K562 (cell line): ENCODE measurements at regions not wholly inside any gene's neighbourhood (a gene's known extent, or its start where the extent isn't known, plus 50 kb on each side); places are given as distances from the start of the nearest gene placed in this dataset.

Experiments used
- ATAC-seq: fragments of 200-7000 bp; cut with Tn5 transposase; 3 replicates; pipeline ENCODE4 v1.9.1; 2020; ENCODE audit warnings: moderate library complexity
- BruUV-seq: library from RNA; stranded (reverse); fragments of 400-500 nt; replicated peaks from 2 replicates; lab custom pipeline; 2021; lab: Mats Ljungman, UMichigan
- CTCF ChIA-PET: fragments of 300-600 bp; formaldehyde crosslinking; extraction: SDS; loops from one replicate; lab custom pipeline; 2021; ENCODE audit warnings: low intra/inter-chr PET ratio; lab: Yijun Ruan, JAX
- POLR2A ChIA-PET: fragments of 300-600, 350-650 bp; sonication (Branson Sonifier 250); formaldehyde crosslinking; extraction: SDS; loops from one replicate; lab custom pipeline; 2021; ENCODE audit warnings: antibody characterized with exemption, inconsistent platforms; lab: Yijun Ruan, JAX
- DNase-seq, 4 experiments: peaks; one replicate each; pipeline versions ENCODE4 v3.0.0 to v3.0.0-alpha.2; 2011 to 2018; ENCODE audit warnings: low spot score in 3 of 4, mixed read lengths in 3 of 4; ENCODE audit errors: extremely low read depth in 1 of 4
- FAIRE-seq: peaks from 2 replicates; lab custom pipeline; 2011; peaks lifted over from hg19 to GRCh38; lab: Jason Lieb, UNC
- H2AFZ ChIP-seq: 2 replicates; pipeline ENCODE4 v1.6.0; 2011; ENCODE audit warnings: low read depth, low read length, control low read depth, inconsistent platforms
- H3K27ac ChIP-seq: fragments of 200-600 bp; 3 replicates; pipeline ENCODE4 v1.8.0; 2011; ENCODE audit warnings: low read depth, mild to moderate bottlenecking, control low read depth, inconsistent platforms, low read length, moderate library complexity, mixed read lengths; ENCODE audit errors: extremely low read depth
- H3K27me3 ChIP-seq, 2 experiments: fragments of 300-600 bp in 1 of 2; 2 replicates in 1 of 2; 3 replicates in 1 of 2; pipeline versions ENCODE4 v1.6.0 to v1.8.0; 2011; ENCODE audit warnings: inconsistent platforms in 2 of 2, low read length in 2 of 2, mild to moderate bottlenecking in 1 of 2, mixed read lengths in 1 of 2, moderate library complexity in 1 of 2; ENCODE audit not compliant: control insufficient read depth in 2 of 2, insufficient read depth in 2 of 2
- H3K36me3 ChIP-seq: fragments of 300-600 bp; 3 replicates; pipeline ENCODE4 v1.8.0; 2011; ENCODE audit warnings: mild to moderate bottlenecking, low read length, inconsistent platforms; ENCODE audit not compliant: control insufficient read depth, insufficient read depth
- H3K4me1 ChIP-seq, 2 experiments: fragments of 200-600 bp in 1 of 2; replicated peaks in 1 of 2; 2 replicates in 1 of 2; 3 replicates in 1 of 2; pipeline versions ENCODE4 v1.5.1 to v1.8.0; 2011; ENCODE audit warnings: inconsistent platforms in 2 of 2, low read length in 2 of 2, mild to moderate bottlenecking in 1 of 2, mixed read lengths in 1 of 2, moderate library complexity in 1 of 2; ENCODE audit not compliant: control insufficient read depth in 2 of 2, insufficient read depth in 2 of 2
- H3K4me2 ChIP-seq: 2 replicates; pipeline ENCODE4 v1.6.1; 2011; ENCODE audit warnings: low read length, control low read depth, inconsistent platforms, mixed read lengths; ENCODE audit not compliant: insufficient read depth
- H3K4me3 ChIP-seq: fragments of 200-600 bp; sonication (generic), shearing (Covaris generic); 2 replicates; pipeline ENCODE4 v1.5.1; 2016; ENCODE audit warnings: control low read depth, inconsistent platforms
- H3K79me2 ChIP-seq: fragments of 200-600 bp; 3 replicates; pipeline ENCODE4 v1.8.0; 2011; ENCODE audit warnings: low read length, inconsistent platforms; ENCODE audit not compliant: control insufficient read depth, insufficient read depth
- H3K9ac ChIP-seq, 2 experiments: 2 replicates each; pipeline versions ENCODE4 v1.6.0 to v1.6.1; 2011; ENCODE audit warnings: low read depth in 2 of 2, low read length in 2 of 2, control low read depth in 1 of 2, inconsistent platforms in 1 of 2, mild to moderate bottlenecking in 1 of 2, mixed read lengths in 1 of 2; ENCODE audit not compliant: insufficient read depth in 1 of 2
- H3K9me1 ChIP-seq: one replicate; pipeline ENCODE4 v1.6.0; 2011; ENCODE audit warnings: inconsistent platforms, mild to moderate bottlenecking, low read length, moderate library complexity; ENCODE audit not compliant: control insufficient read depth, insufficient read depth
- H3K9me3 ChIP-seq: replicated peaks from 2 replicates; pipeline ENCODE4 v1.5.1; 2011; ENCODE audit warnings: low read depth, low read length, inconsistent platforms; ENCODE audit not compliant: control insufficient read depth, insufficient read depth
- H4K20me1 ChIP-seq: replicated peaks from 2 replicates; pipeline ENCODE4 v1.6.1; 2011; ENCODE audit warnings: low read length, inconsistent platforms, mixed read lengths; ENCODE audit not compliant: control insufficient read depth, insufficient read depth
- ARID2 ChIP-seq: fragments of 450-650 bp; IDR thresholded peaks from 2 replicates; pipeline ENCODE4 v1.6.1; 2017; ENCODE audit warnings: antibody characterized with exemption, mild to moderate bottlenecking
- ELF1 ChIP-seq: fragments of 200-800 bp; sonication (Bioruptor generic); IDR thresholded peaks from 2 replicates; pipeline ENCODE4 v1.6.1; 2016; ENCODE audit warnings: missing genetic modification characterization, missing compliant biosample characterization
- ELF4 ChIP-seq: fragments of 450-650 bp; formaldehyde crosslinking; IDR thresholded peaks from 2 replicates; pipeline ENCODE4 v1.4.0; 2022; ENCODE audit warnings: missing genetic modification characterization
- ERF ChIP-seq: fragments of 450-650 bp; formaldehyde crosslinking; IDR thresholded peaks from 2 replicates; pipeline ENCODE4 v1.4.0; 2020; ENCODE audit warnings: mild to moderate bottlenecking, mixed read lengths
- GABPB2 ChIP-seq: fragments of 250-450 bp; sonication (Bioruptor Pico); conservative IDR thresholded peaks from 2 replicates; pipeline ENCODE4 v1.5.1; 2021; ENCODE audit warnings: mild to moderate bottlenecking
- GTF3C2 ChIP-seq: IDR thresholded peaks from 3 replicates; pipeline ENCODE4 v1.6.1; 2011; ENCODE audit warnings: borderline replicate concordance, mild to moderate bottlenecking, moderate library complexity; ENCODE audit not compliant: insufficient read length; ENCODE audit errors: extremely low read depth
- ILK ChIP-seq: fragments of 450-650 bp; IDR thresholded peaks from 2 replicates; pipeline ENCODE4 v1.6.1; 2016; ENCODE audit warnings: missing genetic modification characterization, low read depth, mild to moderate bottlenecking, missing compliant biosample characterization, moderate library complexity, borderline replicate concordance
- JUN ChIP-seq, 2 experiments: sonication (generic) in 1 of 2; formaldehyde crosslinking in 1 of 2; IDR thresholded peaks; 2 replicates each; pipeline versions ENCODE4 v1.6.1 to v1.8.0; 2012 to 2022; ENCODE audit warnings: borderline replicate concordance in 2 of 2, mild to moderate bottlenecking in 2 of 2, improper control_type of control experiment in 1 of 2, low read depth in 1 of 2, low read length in 1 of 2, missing genetic modification reagents in 1 of 2
- KLF6 ChIP-seq: fragments of 250-450 bp; sonication (Bioruptor Pico); IDR thresholded peaks from 2 replicates; pipeline ENCODE4 v1.4.0; 2020; ENCODE audit warnings: mild to moderate bottlenecking, moderate library complexity, borderline replicate concordance
- MITF ChIP-seq: IDR thresholded peaks from 2 replicates; pipeline ENCODE4 v1.6.1; 2014; ENCODE audit warnings: antibody characterized with exemption
- NCOA4 ChIP-seq: fragments of 450-650 bp; IDR thresholded peaks from 2 replicates; pipeline ENCODE4 v1.6.1; 2018; ENCODE audit warnings: mild to moderate bottlenecking; ENCODE audit not compliant: partially characterized antibody
- NFXL1 ChIP-seq: fragments of 450-650 bp; formaldehyde crosslinking; IDR thresholded peaks from 2 replicates; pipeline ENCODE4 v1.4.0; 2021; ENCODE audit warnings: mild to moderate bottlenecking
- SAP30 ChIP-seq: fragments of 200-600 bp; sonication (generic); IDR thresholded peaks from 2 replicates; pipeline ENCODE4 v1.6.1; 2012; ENCODE audit warnings: borderline replicate concordance, low read depth, mild to moderate bottlenecking, moderate library complexity, low read length, control low read depth, inconsistent platforms; ENCODE audit not compliant: insufficient read depth, poor library complexity, severe bottlenecking
- SREBF2 ChIP-seq: sonication (generic); formaldehyde crosslinking; IDR thresholded peaks from 2 replicates; pipeline ENCODE4 v1.4.0; 2020; ENCODE audit warnings: mild to moderate bottlenecking, missing genetic modification reagents
- TCF3 ChIP-seq: sonication (generic); formaldehyde crosslinking; IDR thresholded peaks from 2 replicates; pipeline ENCODE4 v1.4.0; 2020; ENCODE audit warnings: mild to moderate bottlenecking, missing genetic modification reagents
- ZNF146 ChIP-seq: IDR thresholded peaks from one replicate; pipeline ENCODE4 v1.6.1; 2018; ENCODE audit warnings: missing compliant biosample characterization; ENCODE audit not compliant: unreplicated experiment
- WGBS: fragments of 100-300 bp; shearing (Covaris generic); methylation state at CpG from one replicate; pipeline ENCODE4 v1.1.6; 2016; ENCODE audit warnings: low coverage, mixed read lengths; ENCODE audit not compliant: insufficient coverage; ENCODE audit errors: missing lambda C conversion rate; 5-methylcytosine and 5-hydroxymethylcytosine counted together
- in situ Hi-C: fragments of 300-500 bp; cut with MboI; formaldehyde crosslinking; loops from 4 replicates; pipeline ENCODE4 v1.15.0; 2018; ENCODE audit warnings: inconsistent platforms, mixed read lengths
- intact Hi-C: fragments of 100-400 bp; cut with micrococcal nuclease; formaldehyde crosslinking; loops from 2 replicates; pipeline ENCODE4 v1.14.2; 2022
- TF ChIP-seq, protein P1 (sequence below): fragments of 250-450 bp; sonication (Bioruptor Pico); IDR thresholded peaks from 2 replicates; pipeline ENCODE4 v1.9.0; 2021; ENCODE audit warnings: mild to moderate bottlenecking
- TF ChIP-seq, protein P2 (sequence below): IDR thresholded peaks from 2 replicates; pipeline ENCODE4 v1.6.1; 2011; ENCODE audit not compliant: insufficient read length; ENCODE audit errors: extremely low read depth

GRCh38 chr5:87127426-87127825, 140.3 kb upstream of the RASA1 start:
- intact Hi-C loops (no loop called here), in situ Hi-C loops (no loop called here)
- ChIA-PET POLR2A (interaction anchor here (1.6 kb wide), 1 partner anchor 11 kb away, joined by 3 read pairs; no protein-coding TSS in a partner anchor), CTCF (no interaction called here)
- H3K79me2 ChIP-seq: no peaks in the 10 kb centered on the region
- no peaks in the 10 kb centered on the region for H4K20me1 ChIP-seq
- no peak overlapping the region for H3K27ac ChIP-seq
- H3K36me3 ChIP-seq: no peaks in the 10 kb centered on the region
- H3K9ac ChIP-seq: no peak overlapping the region
- H3K4me2 ChIP-seq: no peak overlapping the region
- DNase-seq (no peak), FAIRE-seq (no peak), ATAC-seq (no peak)
- no peak overlapping the region for H3K4me3 ChIP-seq
- BruUV-seq: no TSS peak
- no peaks in the 10 kb centered on the region for H3K9me3 ChIP-seq
- H2AFZ ChIP-seq: peak overlapping the region; percentile 37; the same call in 1 of the 2 replicates
- no peaks in the 10 kb centered on the region for H3K9me1 ChIP-seq
- no peaks in the 10 kb centered on the region for H3K27me3 ChIP-seq
- whole genome bisulfite sequencing: 16% methylated on average over 1 of the region's 1 CpG
- H3K4me1 ChIP-seq: no peaks in the 10 kb centered on the region
- TF ChIP-seq ELF4 (no peak), ARID2 (no peak), SAP30 (no peak), ILK (tag) (no peak), MITF (no peak), JUN (IDR thresholded peaks at IDR 0.05; ENCODE audit: borderline replicate concordance, low read depth, low read length) (no peak), JUN (CRISPR knock-in tag; IDR thresholded peaks at IDR 0.05; ENCODE audit: borderline replicate concordance) (no peak), GTF3C2 (no peak), SREBF2 (CRISPR knock-in tag) (no peak), ELF1 (tag) (no peak), ZNF146 (CRISPR knock-in tag) (no peak), NCOA4 (no peak), KLF6 (no peak), GABPB2 (no peak), NFXL1 (CRISPR knock-in tag) (no peak), ERF (no peak), TCF3 (CRISPR knock-in tag) (no peak)
- TF ChIP-seq, protein P1, sequence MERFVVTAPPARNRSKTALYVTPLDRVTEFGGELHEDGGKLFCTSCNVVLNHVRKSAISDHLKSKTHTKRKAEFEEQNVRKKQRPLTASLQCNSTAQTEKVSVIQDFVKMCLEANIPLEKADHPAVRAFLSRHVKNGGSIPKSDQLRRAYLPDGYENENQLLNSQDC (CRISPR knock-in tag): no peak
- TF ChIP-seq, protein P2, sequence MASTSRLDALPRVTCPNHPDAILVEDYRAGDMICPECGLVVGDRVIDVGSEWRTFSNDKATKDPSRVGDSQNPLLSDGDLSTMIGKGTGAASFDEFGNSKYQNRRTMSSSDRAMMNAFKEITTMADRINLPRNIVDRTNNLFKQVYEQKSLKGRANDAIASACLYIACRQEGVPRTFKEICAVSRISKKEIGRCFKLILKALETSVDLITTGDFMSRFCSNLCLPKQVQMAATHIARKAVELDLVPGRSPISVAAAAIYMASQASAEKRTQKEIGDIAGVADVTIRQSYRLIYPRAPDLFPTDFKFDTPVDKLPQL: no peak
